ENCODE measurements at regions not wholly inside any gene's neighbourhood (a gene's known extent, or its start where the extent isn't known, plus 50 kb on each side); places are given as distances from the start of the nearest gene placed in this dataset.

GRCh38 chr9:99737649-99738048, 84.0 kb upstream of the NR4A3 start:
- Histone ChIP-seq H3K27me3 (ENCODE audit: control insufficient read depth in 2 of 2, insufficient read depth in 2 of 2, low read length in 2 of 2) (peaks cover 0 to 4% of the 10 kb centered on the region in 2 experiments; a peak in 3 of 5 replicates), H3K9me3 (replicated peaks; ENCODE audit: control insufficient read depth, insufficient read depth, low read depth, low read length) (no peaks in the 10 kb centered on the region), H3K79me2 (ENCODE audit: control insufficient read depth, insufficient read depth, low read length) (no peaks in the 10 kb centered on the region), H2AFZ (ENCODE audit: low read depth, low read length) (no peak overlapping the region), H3K4me2 (ENCODE audit: insufficient read depth, low read length) (no peak overlapping the region), H3K27ac (ENCODE audit: extremely low read depth, low read depth, low read length) (no peak overlapping the region), H4K20me1 (replicated peaks; ENCODE audit: control insufficient read depth, insufficient read depth, low read length) (no peaks in the 10 kb centered on the region), H3K4me3 (no peak overlapping the region), H3K36me3 (ENCODE audit: control insufficient read depth, insufficient read depth, low read length) (no peaks in the 10 kb centered on the region), H3K9ac (ENCODE audit: insufficient read depth in 1 of 2, low read depth in 2 of 2, low read length in 2 of 2) (no peak overlapping the region), H3K4me1 (replicated peaks in 1 of 2; ENCODE audit: control insufficient read depth in 2 of 2, insufficient read depth in 2 of 2, low read length in 2 of 2) (no peaks in the 10 kb centered on the region), H3K9me1 (ENCODE audit: control insufficient read depth, insufficient read depth, low read length) (no peaks in the 10 kb centered on the region)
- WGBS (ENCODE audit: insufficient coverage, low coverage, missing lambda C conversion rate), result 4% methylated on average over 4 of the region's 4 CpGs
- no peak for FAIRE-seq
- DNase-seq (ENCODE audit: extremely low read depth in 1 of 4, low spot score in 3 of 4), result no peak
- ATAC-seq, result no peak
- no TSS peak for BruUV-seq (replicated peaks)
- ChIA-PET CTCF (ENCODE audit: low intra/inter-chr PET ratio) (no interaction called here), POLR2A (no interaction called here)
- intact Hi-C loops (cut with micrococcal nuclease) (no loop called here), in situ Hi-C loops (cut with MboI) (no loop called here)
- TF ChIP-seq CREB3L1 (IDR thresholded peaks at IDR 0.05; ENCODE audit: borderline replicate concordance, low read depth), result no peak
- TF ChIP-seq MCM3 (IDR thresholded peaks at IDR 0.05), result no peak
- no peak for TF ChIP-seq FOXK2 (conservative IDR thresholded peaks at IDR 0.05 in 1 of 2, IDR thresholded peaks at IDR 0.05 in 1 of 2; ENCODE audit: low read depth in 2 of 2)
- TF ChIP-seq POLR3A (IDR thresholded peaks at IDR 0.05; ENCODE audit: borderline replicate concordance, extremely low read depth, insufficient read depth, insufficient read length), result no peak
- no peak for TF ChIP-seq NR0B1 (IDR thresholded peaks at IDR 0.05; ENCODE audit: partially characterized antibody)
- no peak for TF ChIP-seq THRB (CRISPR knock-in tag; conservative IDR thresholded peaks at IDR 0.05)
- TF ChIP-seq PRDM10 (IDR thresholded peaks at IDR 0.05; ENCODE audit: partially characterized antibody), result no peak
- TF ChIP-seq ETS2 (tag; IDR thresholded peaks at IDR 0.05; ENCODE audit: borderline replicate concordance, poor library complexity, severe bottlenecking), result no peak
- no peak for TF ChIP-seq RNF2 (IDR thresholded peaks at IDR 0.05)
